Tibial nerve (tissue), 4 donors: ENCODE measurements at regions not wholly inside any gene's neighbourhood (a gene's known extent, or its start where the extent isn't known, plus 50 kb on each side); places are given as distances from the start of the nearest gene placed in this dataset.

Experiments
- DNase-seq, 2 donors: peaks; one replicate each; pipeline ENCODE4 v3.0.0-alpha.2; 2019; ENCODE audit warnings: low spot score in 2 of 2
- H3K27ac ChIP-seq, 4 donors: fragments of 200-600 bp; sonication (generic) in 3 of 4; one replicate each; pipeline ENCODE4 v1.5.1; 2017 to 2019; ENCODE audit warnings: mild to moderate bottlenecking in 1 of 4
- H3K27me3 ChIP-seq, 2 donors: fragments of 200-600 bp; sonication (generic) in 1 of 2; one replicate each; pipeline versions ENCODE4 v1.5.1 to v1.6.0; 2017 to 2019
- H3K36me3 ChIP-seq, 3 donors: fragments of 200-600 bp; sonication (generic); one replicate each; pipeline ENCODE4 v1.5.1; 2018 to 2019
- H3K4me1 ChIP-seq, 4 donors: fragments of 200-600 bp; sonication (generic) in 3 of 4; one replicate each; pipeline ENCODE4 v1.5.1; 2017 to 2019
- H3K4me3 ChIP-seq, 4 donors: fragments of 200-600 bp; sonication (generic) in 3 of 4; one replicate each; pipeline ENCODE4 v1.5.1; 2017 to 2019; ENCODE audit warnings: mild to moderate bottlenecking in 1 of 4, moderate library complexity in 1 of 4
- H3K9me3 ChIP-seq, 4 donors: fragments of 200-600 bp; sonication (generic) in 3 of 4; one replicate each; pipeline ENCODE4 v1.5.1; 2017 to 2019
- CTCF ChIP-seq, 5 experiments: fragments of 200-600 bp in 3 of 5; fragments of 450-650 bp in 2 of 5; sonication (generic) in 3 of 5; IDR thresholded peaks; one replicate each; pipeline ENCODE4 v1.5.1; 2016 to 2019; ENCODE audit warnings: antibody characterized with exemption in 5 of 5, mild to moderate bottlenecking in 3 of 5, moderate library complexity in 2 of 5
- EP300 ChIP-seq, 2 donors: sonication (generic); formaldehyde crosslinking; IDR thresholded peaks; one replicate each; pipeline ENCODE4 v1.6.1; 2017; ENCODE audit warnings: antibody characterized with exemption in 2 of 2, mild to moderate bottlenecking in 1 of 2
- POLR2A ChIP-seq, 2 donors: fragments of 450-650 bp; IDR thresholded peaks; one replicate each; pipeline ENCODE4 v1.6.1; 2017; ENCODE audit warnings: antibody characterized with exemption in 2 of 2, mild to moderate bottlenecking in 2 of 2, moderate library complexity in 2 of 2
- WGBS, 2 donors: methylation state at CpG; one replicate each; pipeline ENCODE4 v1.1.5; 2018; 5-methylcytosine and 5-hydroxymethylcytosine counted together

- TF ChIP-seq EP300 (IDR thresholded peaks at IDR 0.05), result no peak
- no peak for TF ChIP-seq POLR2A (IDR thresholded peaks at IDR 0.05)
- no peak for TF ChIP-seq CTCF (IDR thresholded peaks at IDR 0.05)
- no peaks in the 10 kb centered on the region for H3K9me3 ChIP-seq
- WGBS, 2 donors, result 77 to 90% methylated on average over 3 of the region's 3 CpGs
- no peak overlapping the region for H3K27ac ChIP-seq
- DNase-seq, result no peak
- H3K4me1 ChIP-seq, result peaks cover 0 to 3% (median 0%) of the 10 kb centered on the region in 4 donors
- no peak overlapping the region for H3K4me3 ChIP-seq
- no peaks in the 10 kb centered on the region for H3K27me3 ChIP-seq
- H3K36me3 ChIP-seq, result no peaks in the 10 kb centered on the region
Observed at GRCh38 chr2:215811003-215811402, 202.3 kb downstream of the MREG start.

- H3K36me3 ChIP-seq, result no peaks in the 10 kb centered on the region
- H3K4me3 ChIP-seq, result peak overlapping the region in 1 of 4 donors; percentile 13
- no peak for TF ChIP-seq POLR2A (IDR thresholded peaks at IDR 0.05)
- peaks cover 0 to 3% (median 0%) of the 10 kb centered on the region in 4 donors for H3K4me1 ChIP-seq
- H3K9me3 ChIP-seq, result no peaks in the 10 kb centered on the region
- no peak for DNase-seq
- H3K27ac ChIP-seq, result no peak overlapping the region
- WGBS, 2 donors, result 87 to 95% methylated on average over 1 of the region's 1 CpG
- no peaks in the 10 kb centered on the region for H3K27me3 ChIP-seq
Observed at GRCh38 chr2:215808996-215809395, 204.4 kb downstream of the MREG start.

- no peak for DNase-seq
- H3K36me3 ChIP-seq, result no peaks in the 10 kb centered on the region
- H3K27ac ChIP-seq, result no peak overlapping the region
- no peaks in the 10 kb centered on the region for H3K9me3 ChIP-seq
- H3K4me3 ChIP-seq, result no peak overlapping the region
- WGBS, 2 donors, result 93 to 96% methylated on average over 2 of the region's 2 CpGs
- H3K4me1 ChIP-seq, result peaks cover 0 to 3% (median 0%) of the 10 kb centered on the region in 4 donors
- TF ChIP-seq POLR2A (IDR thresholded peaks at IDR 0.05) (no peak), EP300 (IDR thresholded peaks at IDR 0.05) (no peak), CTCF (IDR thresholded peaks at IDR 0.05) (no peak)
- no peaks in the 10 kb centered on the region for H3K27me3 ChIP-seq
Observed at GRCh38 chr2:215808194-215808593, 205.2 kb downstream of the MREG start.

GRCh38 chr2:215805493-215805892 lies 207.9 kb downstream of the MREG start:
- Histone ChIP-seq H3K27me3 (no peaks in the 10 kb centered on the region), H3K4me1 (no peaks in the 10 kb centered on the region), H3K27ac (no peak overlapping the region), H3K4me3 (no peak overlapping the region), H3K36me3 (no peaks in the 10 kb centered on the region), H3K9me3 (peaks cover 0 to 5% (median 3%) of the 10 kb centered on the region in 4 donors)
- DNase-seq, result no peak
- 87 to 90% methylated on average over 3 of the region's 3 CpGs for WGBS, 2 donors
- TF ChIP-seq POLR2A (IDR thresholded peaks at IDR 0.05), result no peak
- no peak for TF ChIP-seq EP300 (IDR thresholded peaks at IDR 0.05)
- TF ChIP-seq CTCF (IDR thresholded peaks at IDR 0.05), result no peak

GRCh38 chr2:215803150-215803549 lies 210.2 kb downstream of the MREG start:
- H3K4me3 ChIP-seq, result no peak overlapping the region
- no peaks in the 10 kb centered on the region for H3K4me1 ChIP-seq
- H3K27ac ChIP-seq, result no peak overlapping the region
- no peak for DNase-seq
- peaks cover 0 to 5% (median 3%) of the 10 kb centered on the region in 4 donors for H3K9me3 ChIP-seq
- no peaks in the 10 kb centered on the region for H3K36me3 ChIP-seq
- H3K27me3 ChIP-seq, result no peaks in the 10 kb centered on the region
- TF ChIP-seq CTCF (IDR thresholded peaks at IDR 0.05) (no peak), POLR2A (IDR thresholded peaks at IDR 0.05) (no peak), EP300 (IDR thresholded peaks at IDR 0.05) (no peak)

DNA sequence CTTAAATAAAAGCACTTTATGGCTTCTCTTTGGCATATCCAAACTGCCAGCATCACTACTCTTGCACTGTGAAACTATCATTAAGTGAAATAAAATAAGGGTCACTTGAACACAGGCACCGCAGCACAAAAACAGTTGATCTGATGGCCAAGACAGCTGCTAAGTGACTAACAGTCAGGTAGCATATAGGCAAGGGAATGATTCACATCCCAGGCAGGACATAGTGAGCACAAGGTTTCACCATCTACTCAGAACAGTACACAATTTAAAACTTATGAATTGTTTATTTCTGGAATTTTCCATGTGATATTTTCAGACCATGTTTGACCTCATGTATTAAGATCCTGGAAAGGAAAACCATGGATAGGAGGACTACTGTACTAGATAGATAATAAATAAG lies 214.2 kb downstream of the MREG start:
- Histone ChIP-seq H3K9me3 (peaks cover 0 to 5% (median 3%) of the 10 kb centered on the region in 4 donors), H3K27me3 (no peaks in the 10 kb centered on the region), H3K4me3 (no peak overlapping the region), H3K27ac (no peak overlapping the region), H3K36me3 (peaks cover 0 to 6% (median 0%) of the 10 kb centered on the region in 3 donors), H3K4me1 (peaks cover 0 to 19% (median 0%) of the 10 kb centered on the region in 4 donors)
- TF ChIP-seq POLR2A (IDR thresholded peaks at IDR 0.05) (no peak), EP300 (IDR thresholded peaks at IDR 0.05) (no peak), CTCF (IDR thresholded peaks at IDR 0.05) (no peak)
- DNase-seq, result no peak
- WGBS, 2 donors, result 92 to 100% methylated on average over 1 of the region's 1 CpG
